H9 (cell line): ENCODE measurements at regions not wholly inside any gene's neighbourhood (a gene's known extent, or its start where the extent isn't known, plus 50 kb on each side); places are given as distances from the start of the nearest gene placed in this dataset.

ENCODE experiments used
- DNase-seq: peaks from one replicate; pipeline ENCODE4 v3.0.0-alpha.2; 2017
- H2AFZ ChIP-seq: one replicate; pipeline ENCODE4 v1.6.1; 2013; ENCODE audit warnings: mild to moderate bottlenecking, low read length, control low read depth, moderate library complexity
- H2AK5ac ChIP-seq: 2 replicates; pipeline ENCODE4 v1.6.1; 2013; ENCODE audit warnings: low read length, control low read depth, mixed read lengths; ENCODE audit not compliant: insufficient read length
- H2BK120ac ChIP-seq: one replicate; pipeline ENCODE4 v1.6.1; 2013; ENCODE audit warnings: low read depth, mild to moderate bottlenecking, low read length, control low read depth, inconsistent platforms; ENCODE audit not compliant: poor library complexity, severe bottlenecking
- H2BK12ac ChIP-seq: 2 replicates; pipeline ENCODE4 v1.6.1; 2013; ENCODE audit warnings: low read length, control low read depth, mixed read lengths, low read depth; ENCODE audit not compliant: insufficient read length
- H2BK15ac ChIP-seq: 2 replicates; pipeline ENCODE4 v1.6.1; 2013; ENCODE audit warnings: low read depth, low read length, control low read depth
- H2BK20ac ChIP-seq: one replicate; pipeline ENCODE4 v1.6.1; 2013; ENCODE audit warnings: low read depth, mild to moderate bottlenecking, low read length, control low read depth, inconsistent platforms; ENCODE audit not compliant: poor library complexity, severe bottlenecking
- H2BK5ac ChIP-seq: 2 replicates; pipeline ENCODE4 v1.6.1; 2013; ENCODE audit warnings: low read length, control low read depth, mixed read lengths; ENCODE audit not compliant: insufficient read length
- H3K14ac ChIP-seq: 2 replicates; pipeline ENCODE4 v1.6.1; 2013; ENCODE audit warnings: low read length, control low read depth; ENCODE audit not compliant: insufficient read depth
- H3K18ac ChIP-seq: 2 replicates; pipeline ENCODE4 v1.6.1; 2013; ENCODE audit warnings: low read depth, mild to moderate bottlenecking, mixed read lengths, low read length, control low read depth; ENCODE audit not compliant: insufficient read length
- H3K23ac ChIP-seq: 2 replicates; pipeline ENCODE4 v1.6.1; 2013; ENCODE audit warnings: low read length, control low read depth, mixed read lengths, low read depth; ENCODE audit not compliant: insufficient read length
- H3K23me2 ChIP-seq: 2 replicates; pipeline ENCODE4 v1.6.1; 2013; ENCODE audit warnings: low read depth, mild to moderate bottlenecking, mixed read lengths, low read length, control low read depth; ENCODE audit not compliant: insufficient read length, poor library complexity, severe bottlenecking
- H3K27ac ChIP-seq: 2 replicates; pipeline ENCODE4 v1.5.1; 2013; ENCODE audit warnings: low read length, control low read depth, mixed read lengths, low read depth; ENCODE audit not compliant: insufficient read length
- H3K27me3 ChIP-seq: 2 replicates; pipeline ENCODE4 v1.6.1; 2013; ENCODE audit warnings: low read length, control low read depth, inconsistent platforms; ENCODE audit not compliant: insufficient read depth
- H3K4ac ChIP-seq: 2 replicates; pipeline ENCODE4 v1.6.1; 2013; ENCODE audit warnings: low read depth, mild to moderate bottlenecking, control low read depth, inconsistent platforms, low read length, moderate library complexity
- H3K4me1 ChIP-seq: 2 replicates; pipeline ENCODE4 v1.6.1; 2013; ENCODE audit warnings: low read length, control low read depth, inconsistent platforms; ENCODE audit not compliant: insufficient read depth
- H3K4me2 ChIP-seq: 2 replicates; pipeline ENCODE4 v1.6.1; 2013; ENCODE audit warnings: low read length, control low read depth, mixed read lengths; ENCODE audit not compliant: insufficient read length, insufficient read depth
- H3K56ac ChIP-seq: 2 replicates; pipeline ENCODE4 v1.6.1; 2013; ENCODE audit warnings: low read depth, mild to moderate bottlenecking, mixed read lengths, low read length, control low read depth; ENCODE audit not compliant: insufficient read length
- H3K79me1 ChIP-seq: 2 replicates; pipeline ENCODE4 v1.6.1; 2013; ENCODE audit warnings: low read depth, mild to moderate bottlenecking, moderate library complexity, low read length, control low read depth, inconsistent platforms; ENCODE audit not compliant: insufficient read depth, poor library complexity, severe bottlenecking
- H3K79me2 ChIP-seq: 2 replicates; pipeline ENCODE4 v1.6.1; 2013; ENCODE audit warnings: low read length, control low read depth, inconsistent platforms; ENCODE audit not compliant: insufficient read depth
- H3K9ac ChIP-seq: 2 replicates; pipeline ENCODE4 v1.6.1; 2013; ENCODE audit warnings: low read length, control low read depth, mixed read lengths; ENCODE audit not compliant: insufficient read length; ENCODE audit errors: extremely low read depth
- H3K9me3 ChIP-seq: one replicate; pipeline ENCODE4 v1.6.1; 2013; ENCODE audit warnings: low read depth, low read length, inconsistent platforms; ENCODE audit not compliant: control insufficient read depth
- H3T11ph ChIP-seq: one replicate; pipeline ENCODE4 v1.6.1; 2013; ENCODE audit warnings: mild to moderate bottlenecking, low read length, control low read depth, inconsistent platforms
- H4K20me1 ChIP-seq: one replicate; pipeline ENCODE4 v1.6.1; 2013; ENCODE audit not compliant: control insufficient read depth, insufficient read length, insufficient read depth
- H4K5ac ChIP-seq: 2 replicates; pipeline ENCODE4 v1.6.1; 2013; ENCODE audit warnings: low read depth, mild to moderate bottlenecking, mixed read lengths, low read length, control low read depth; ENCODE audit not compliant: insufficient read length
- H4K8ac ChIP-seq: replicated peaks from 2 replicates; pipeline ENCODE4 v1.6.1; 2013; ENCODE audit warnings: low read length, control low read depth, mixed read lengths, low read depth; ENCODE audit not compliant: insufficient read length
- H4K91ac ChIP-seq: 2 replicates; pipeline ENCODE4 v1.6.1; 2013; ENCODE audit warnings: low read depth, mild to moderate bottlenecking, moderate library complexity, mixed read lengths, low read length, control low read depth; ENCODE audit not compliant: insufficient read length
- H3K27ac Mint-ChIP-seq, 3 experiments: 2 replicates in 2 of 3; 3 replicates in 1 of 3; pipeline ENCODE4 v1.8.0; 2020 to 2021; ENCODE audit warnings: mixed read lengths in 3 of 3, mild to moderate bottlenecking in 1 of 3, moderate library complexity in 1 of 3
- H3K27me3 Mint-ChIP-seq: 2 replicates; pipeline ENCODE4 v1.8.0; 2021; ENCODE audit warnings: low read depth, mild to moderate bottlenecking, moderate library complexity, mixed read lengths
- H3K36me3 Mint-ChIP-seq, 3 experiments: 2 replicates in 2 of 3; 3 replicates in 1 of 3; pipeline ENCODE4 v1.8.0; 2020 to 2021; ENCODE audit warnings: low read depth in 3 of 3, mixed read lengths in 3 of 3; ENCODE audit not compliant: insufficient read depth in 1 of 3
- H3K4me1 Mint-ChIP-seq, 2 experiments: 2 replicates each; pipeline ENCODE4 v1.8.0; 2020; ENCODE audit warnings: mixed read lengths in 2 of 2
- H3K4me3 Mint-ChIP-seq, 2 experiments: 2 replicates in 1 of 2; 3 replicates in 1 of 2; pipeline ENCODE4 v1.8.0; 2020 to 2021; ENCODE audit warnings: mild to moderate bottlenecking in 2 of 2, mixed read lengths in 2 of 2, moderate library complexity in 1 of 2
- H3K9me3 Mint-ChIP-seq, 2 experiments: 2 replicates in 1 of 2; 3 replicates in 1 of 2; pipeline ENCODE4 v1.8.0; 2020; ENCODE audit warnings: mild to moderate bottlenecking in 2 of 2, mixed read lengths in 2 of 2, moderate library complexity in 1 of 2
- WGBS: extraction: QIAGEN DNeasy Blood & Tissue Kit; methylation state at CpG from one replicate; pipeline ENCODE4 v1.1.7; 2013; ENCODE audit warnings: missing lambda C conversion rate, low lambda C conversion rate, mixed read lengths; ENCODE audit not compliant: insufficient read length; ENCODE audit errors: extremely low coverage; 5-methylcytosine and 5-hydroxymethylcytosine counted together
- TF ChIP-seq, protein P1 (sequence below): fragments of 200-600 bp; sonication (generic); conservative IDR thresholded peaks from 3 replicates; pipeline ENCODE4 v1.8.0; 2021; ENCODE audit warnings: antibody characterized with exemption, mild to moderate bottlenecking

GRCh38 chr12:97292588-97292987 is 170.0 kb upstream of the RMST start:
- no peak overlapping the region for H3K4me2 ChIP-seq
- peaks cover 9 to 18% (median 10%) of the 10 kb centered on the region in 3 experiments; a peak in 6 of 7 replicates for H3K36me3 Mint-ChIP-seq

More at GRCh38 chr12:97292588-97292987, 170.0 kb upstream of the RMST start:
- Histone ChIP-seq H3K79me2 (no peaks in the 10 kb centered on the region; the same call in 1 of the 2 replicates), H2AK5ac (no peak overlapping the region), H3K14ac (no peak overlapping the region), H2BK12ac (no peak overlapping the region), H2BK15ac (no peak overlapping the region), H2BK120ac (no peak overlapping the region), H4K8ac (no peak overlapping the region), H3K23me2 (no peaks in the 10 kb centered on the region), H3K9ac (no peak overlapping the region), H3K27me3 (no peaks in the 10 kb centered on the region), H2BK5ac (no peak overlapping the region), H3K4me1 (no peaks in the 10 kb centered on the region), H3K27ac (no peak overlapping the region), H3K56ac (no peak overlapping the region), H3K18ac (no peak overlapping the region), H3T11ph (no peak overlapping the region), H2BK20ac (no peak overlapping the region), H3K4ac (no peak overlapping the region), H4K20me1 (no peaks in the 10 kb centered on the region), H3K23ac (no peak overlapping the region), H2AFZ (no peak overlapping the region), H3K79me1 (no peaks in the 10 kb centered on the region), H3K9me3 (peaks cover 10% of the 10 kb centered on the region), H4K5ac (no peak overlapping the region), H4K91ac (no peak overlapping the region)
- H3K27me3 Mint-ChIP-seq, result no peaks in the 10 kb centered on the region
- TF ChIP-seq, protein P1, sequence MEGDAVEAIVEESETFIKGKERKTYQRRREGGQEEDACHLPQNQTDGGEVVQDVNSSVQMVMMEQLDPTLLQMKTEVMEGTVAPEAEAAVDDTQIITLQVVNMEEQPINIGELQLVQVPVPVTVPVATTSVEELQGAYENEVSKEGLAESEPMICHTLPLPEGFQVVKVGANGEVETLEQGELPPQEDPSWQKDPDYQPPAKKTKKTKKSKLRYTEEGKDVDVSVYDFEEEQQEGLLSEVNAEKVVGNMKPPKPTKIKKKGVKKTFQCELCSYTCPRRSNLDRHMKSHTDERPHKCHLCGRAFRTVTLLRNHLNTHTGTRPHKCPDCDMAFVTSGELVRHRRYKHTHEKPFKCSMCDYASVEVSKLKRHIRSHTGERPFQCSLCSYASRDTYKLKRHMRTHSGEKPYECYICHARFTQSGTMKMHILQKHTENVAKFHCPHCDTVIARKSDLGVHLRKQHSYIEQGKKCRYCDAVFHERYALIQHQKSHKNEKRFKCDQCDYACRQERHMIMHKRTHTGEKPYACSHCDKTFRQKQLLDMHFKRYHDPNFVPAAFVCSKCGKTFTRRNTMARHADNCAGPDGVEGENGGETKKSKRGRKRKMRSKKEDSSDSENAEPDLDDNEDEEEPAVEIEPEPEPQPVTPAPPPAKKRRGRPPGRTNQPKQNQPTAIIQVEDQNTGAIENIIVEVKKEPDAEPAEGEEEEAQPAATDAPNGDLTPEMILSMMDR, result no peak
- no peak for DNase-seq
- H3K27ac Mint-ChIP-seq, result no peak overlapping the region
- peaks cover 8 to 12% of the 10 kb centered on the region in 2 experiments for H3K4me1 Mint-ChIP-seq
- no peak overlapping the region for H3K4me3 Mint-ChIP-seq
- no CpG with 5 or more reads among the region's 3 CpGs for WGBS
- peaks cover 19 to 24% of the 10 kb centered on the region in 2 experiments for H3K9me3 Mint-ChIP-seq
